Stimulated activated memory B cell treated with anti-CD40 and anti-IgM and Interleukin-4, amounts not matched to agents 10 μg/mL and 1 μg/mL and 100 μg/mL, for 72 hours (primary cell): ENCODE measurements at regions not wholly inside any gene's neighbourhood (a gene's known extent, or its start where the extent isn't known, plus 50 kb on each side); places are given as distances from the start of the nearest gene placed in this dataset.
"Not testable (repeated sequence)": the region's sequence is repeated elsewhere in the genome, so short reads cannot be mapped to it uniquely, and the experiment has no call there.

Experiments used
- ATAC-seq: fragments of 150-1000 bp; cut with Tn5 transposase; 2 replicates; pipeline ENCODE4 v1.10.0; 2021
- H3K27ac Mint-ChIP-seq: one replicate; pipeline ENCODE4 v1.8.0; 2022; ENCODE audit warnings: mild to moderate bottlenecking, mixed read lengths
- H3K27me3 Mint-ChIP-seq: one replicate; pipeline ENCODE4 v1.8.0; 2022; ENCODE audit warnings: mixed read lengths
- H3K36me3 Mint-ChIP-seq: one replicate; pipeline ENCODE4 v1.8.0; 2022; ENCODE audit warnings: mixed read lengths
- H3K4me1 Mint-ChIP-seq: one replicate; pipeline ENCODE4 v1.8.0; 2022; ENCODE audit warnings: mixed read lengths
- H3K4me3 Mint-ChIP-seq: one replicate; pipeline ENCODE4 v1.8.0; 2022; ENCODE audit warnings: mild to moderate bottlenecking, moderate library complexity, mixed read lengths
- H3K9me3 Mint-ChIP-seq: one replicate; pipeline ENCODE4 v1.8.0; 2022; ENCODE audit warnings: mixed read lengths

GRCh38 chr18:57890266-57890665 is 87.2 kb upstream of the ATP8B1 start:
- H3K27me3 Mint-ChIP-seq: no peaks in the 10 kb centered on the region
- H3K4me3 Mint-ChIP-seq: no peak overlapping the region
- ATAC-seq: no peak
- no peak overlapping the region for H3K27ac Mint-ChIP-seq
- H3K9me3 Mint-ChIP-seq: peaks cover 6% of the 10 kb centered on the region
- peaks cover 13% of the 10 kb centered on the region for H3K4me1 Mint-ChIP-seq
- H3K36me3 Mint-ChIP-seq: peaks cover 10% of the 10 kb centered on the region

GRCh38 chr18:57889841-57890240 is 86.7 kb upstream of the ATP8B1 start:
- H3K27me3 Mint-ChIP-seq: no peaks in the 10 kb centered on the region
- H3K4me1 Mint-ChIP-seq: peaks cover 13% of the 10 kb centered on the region
- peaks cover 6% of the 10 kb centered on the region for H3K9me3 Mint-ChIP-seq
- no peak overlapping the region for H3K27ac Mint-ChIP-seq
- no peak for ATAC-seq
- H3K4me3 Mint-ChIP-seq: no peak overlapping the region
- H3K36me3 Mint-ChIP-seq: peaks cover 10% of the 10 kb centered on the region

GRCh38 chr18:57887543-57888383 is 84.6 kb upstream of the ATP8B1 start:
- ATAC-seq: no peak
- peaks cover 10% of the 10 kb centered on the region for H3K36me3 Mint-ChIP-seq
- peaks cover 6% of the 10 kb centered on the region for H3K9me3 Mint-ChIP-seq
- H3K27ac Mint-ChIP-seq: no peak overlapping the region
- no peak overlapping the region for H3K4me3 Mint-ChIP-seq
- H3K27me3 Mint-ChIP-seq: no peaks in the 10 kb centered on the region
- H3K4me1 Mint-ChIP-seq: peaks cover 13% of the 10 kb centered on the region

GRCh38 chr18:57885931-57886330 is 82.8 kb upstream of the ATP8B1 start:
- Mint-ChIP-seq H3K9me3 (peaks cover 6% of the 10 kb centered on the region), H3K4me1 (peaks cover 5% of the 10 kb centered on the region), H3K36me3 (peaks cover 10% of the 10 kb centered on the region), H3K4me3 (no peak overlapping the region), H3K27ac (no peak overlapping the region), H3K27me3 (no peaks in the 10 kb centered on the region)
- ATAC-seq: no peak

- H3K27ac Mint-ChIP-seq: no peak overlapping the region
- no peak overlapping the region for H3K4me3 Mint-ChIP-seq
- no peaks in the 10 kb centered on the region for H3K27me3 Mint-ChIP-seq
- H3K4me1 Mint-ChIP-seq: peaks cover 5% of the 10 kb centered on the region
- peaks cover 6% of the 10 kb centered on the region for H3K9me3 Mint-ChIP-seq
- no peak for ATAC-seq
- H3K36me3 Mint-ChIP-seq: peaks cover 5% of the 10 kb centered on the region
Measured at GRCh38 chr18:57882465-57882864, 79.3 kb upstream of the ATP8B1 start.

- H3K36me3 Mint-ChIP-seq: peaks cover 5% of the 10 kb centered on the region
- peaks cover 5% of the 10 kb centered on the region for H3K4me1 Mint-ChIP-seq
- no peak overlapping the region for H3K4me3 Mint-ChIP-seq
- no peaks in the 10 kb centered on the region for H3K27me3 Mint-ChIP-seq
- no peak overlapping the region for H3K27ac Mint-ChIP-seq
- peaks cover 6% of the 10 kb centered on the region for H3K9me3 Mint-ChIP-seq
- ATAC-seq: peak; percentile 91
Measured at GRCh38 chr18:57881818-57882413, 78.8 kb upstream of the ATP8B1 start.

- H3K4me3 Mint-ChIP-seq, H3K36me3 Mint-ChIP-seq, H3K27ac Mint-ChIP-seq, H3K9me3 Mint-ChIP-seq, ATAC-seq, H3K27me3 Mint-ChIP-seq, H3K4me1 Mint-ChIP-seq: not testable (repeated sequence)
Measured at GRCh38 chr18:57879924-57880323, 76.8 kb upstream of the ATP8B1 start.

- no peak overlapping the region for H3K4me3 Mint-ChIP-seq
- peaks cover 7% of the 10 kb centered on the region for H3K36me3 Mint-ChIP-seq
- no peaks in the 10 kb centered on the region for H3K27me3 Mint-ChIP-seq
- H3K27ac Mint-ChIP-seq: no peak overlapping the region
- ATAC-seq: no peak
- no peaks in the 10 kb centered on the region for H3K4me1 Mint-ChIP-seq
- H3K9me3 Mint-ChIP-seq: peaks cover 9% of the 10 kb centered on the region
Measured at GRCh38 chr18:57869221-57869620, 66.1 kb upstream of the ATP8B1 start.

- Mint-ChIP-seq H3K36me3 (no peaks in the 10 kb centered on the region), H3K27me3 (no peaks in the 10 kb centered on the region), H3K4me3 (no peak overlapping the region), H3K27ac (no peak overlapping the region), H3K4me1 (no peaks in the 10 kb centered on the region), H3K9me3 (no peaks in the 10 kb centered on the region)
- ATAC-seq: no peak
Measured at GRCh38 chr18:57866355-57866754, 63.2 kb upstream of the ATP8B1 start.

- no peaks in the 10 kb centered on the region for H3K9me3 Mint-ChIP-seq
- H3K36me3 Mint-ChIP-seq: no peaks in the 10 kb centered on the region
- H3K4me3 Mint-ChIP-seq: no peak overlapping the region
- no peak overlapping the region for H3K27ac Mint-ChIP-seq
- no peaks in the 10 kb centered on the region for H3K27me3 Mint-ChIP-seq
- ATAC-seq: no peak
- no peaks in the 10 kb centered on the region for H3K4me1 Mint-ChIP-seq
Measured at GRCh38 chr18:57864615-57865121, 61.6 kb upstream of the ATP8B1 start.

GRCh38 chr18:57863706-57864105 is 60.6 kb upstream of the ATP8B1 start:
- H3K4me3 Mint-ChIP-seq: no peak overlapping the region
- H3K36me3 Mint-ChIP-seq: no peaks in the 10 kb centered on the region
- H3K4me1 Mint-ChIP-seq: no peaks in the 10 kb centered on the region
- ATAC-seq: no peak
- H3K27ac Mint-ChIP-seq: no peak overlapping the region
- H3K9me3 Mint-ChIP-seq: no peaks in the 10 kb centered on the region
- no peaks in the 10 kb centered on the region for H3K27me3 Mint-ChIP-seq

GRCh38 chr18:57859314-57859713 is 56.2 kb upstream of the ATP8B1 start:
- Mint-ChIP-seq H3K27me3 (no peaks in the 10 kb centered on the region), H3K9me3 (no peaks in the 10 kb centered on the region)
- peak; percentile 59 for ATAC-seq

GRCh38 chr18:57856557-57857280 is 53.6 kb upstream of the ATP8B1 start:
- Mint-ChIP-seq H3K36me3 (no peaks in the 10 kb centered on the region), H3K9me3 (no peaks in the 10 kb centered on the region), H3K27ac (no peak overlapping the region), H3K4me3 (no peak overlapping the region), H3K27me3 (no peaks in the 10 kb centered on the region), H3K4me1 (no peaks in the 10 kb centered on the region)
- ATAC-seq: no peak

More at GRCh38 chr18:57859314-57859713, 56.2 kb upstream of the ATP8B1 start:
- Mint-ChIP-seq H3K27ac (no peak overlapping the region), H3K4me1 (no peaks in the 10 kb centered on the region), H3K4me3 (no peak overlapping the region), H3K36me3 (no peaks in the 10 kb centered on the region)

- Mint-ChIP-seq H3K36me3 (no peaks in the 10 kb centered on the region), H3K4me1 (no peaks in the 10 kb centered on the region), H3K27me3 (no peaks in the 10 kb centered on the region), H3K4me3 (no peak overlapping the region), H3K27ac (no peak overlapping the region), H3K9me3 (no peaks in the 10 kb centered on the region)
- ATAC-seq: no peak
Measured at GRCh38 chr18:57856128-57856527, 53.0 kb upstream of the ATP8B1 start.

- Mint-ChIP-seq H3K9me3 (no peaks in the 10 kb centered on the region), H3K27me3 (no peaks in the 10 kb centered on the region), H3K36me3 (no peaks in the 10 kb centered on the region), H3K4me3 (no peak overlapping the region), H3K4me1 (no peaks in the 10 kb centered on the region), H3K27ac (no peak overlapping the region)
- ATAC-seq: no peak
Measured at GRCh38 chr18:57855551-57855950, 52.4 kb upstream of the ATP8B1 start.
